A204.1 (cell line): ENCODE measurements at regions not wholly inside any gene's neighbourhood (a gene's known extent, or its start where the extent isn't known, plus 50 kb on each side); places are given as distances from the start of the nearest gene placed in this dataset.
"Not testable (repeated sequence)": the region's sequence is repeated elsewhere in the genome, so short reads cannot be mapped to it uniquely, and the experiment has no call there.

Source experiments
- FAIRE-seq: peaks from 2 replicates; lab custom pipeline; 2012; peaks lifted over from hg19 to GRCh38; lab: Jason Lieb, UNC

GRCh38 chr5:2378976-2379375 lies 372.5 kb downstream of the IRX2 start:
- no peak for FAIRE-seq

GRCh38 chr5:2378108-2378507 lies 373.4 kb downstream of the IRX2 start:
- FAIRE-seq, result no peak

DNA sequence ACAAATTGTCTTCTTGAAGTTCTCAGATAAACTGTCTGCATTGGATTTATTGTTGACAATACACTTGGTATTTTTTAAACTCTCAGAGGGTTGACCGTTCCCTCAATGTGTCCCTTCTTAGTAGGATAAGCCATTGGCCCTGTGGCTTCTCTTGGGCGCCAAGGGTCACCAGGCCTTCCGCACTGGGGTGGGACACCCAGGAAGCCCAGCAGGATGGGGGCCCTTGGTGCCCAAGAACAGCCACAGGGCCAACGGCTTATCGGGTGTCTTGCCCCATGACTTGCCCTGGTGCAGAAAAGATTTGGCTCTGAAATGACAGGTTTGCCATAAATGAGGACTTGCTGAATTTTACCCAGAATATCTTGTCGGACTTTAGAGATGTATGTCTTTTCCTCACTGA lies 375.0 kb downstream of the IRX2 start:
- no peak for FAIRE-seq

DNA sequence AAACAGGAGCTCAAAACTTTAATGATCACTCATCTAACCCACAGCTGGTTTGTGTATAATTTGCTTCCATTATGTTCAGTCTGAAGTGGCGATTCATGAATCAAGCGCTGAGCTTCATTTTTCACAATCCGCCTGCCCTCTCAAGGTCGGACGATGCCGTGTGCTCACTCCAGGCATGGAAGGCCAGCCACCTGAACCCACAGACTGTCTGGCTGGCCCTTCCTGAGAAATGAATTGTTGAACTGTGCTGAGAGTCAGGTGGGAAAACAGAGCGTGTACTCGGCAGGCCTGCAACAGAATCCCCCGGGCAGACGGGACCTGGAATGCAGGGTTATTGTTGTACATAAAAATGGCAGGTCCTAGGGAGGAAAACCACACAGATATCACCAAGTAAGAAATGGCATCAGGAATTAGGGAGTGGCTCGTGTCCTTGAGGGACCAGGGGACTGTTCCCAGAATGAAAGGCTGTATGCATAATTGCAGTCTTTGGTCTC lies 375.7 kb downstream of the IRX2 start:
- no peak for FAIRE-seq

DNA sequence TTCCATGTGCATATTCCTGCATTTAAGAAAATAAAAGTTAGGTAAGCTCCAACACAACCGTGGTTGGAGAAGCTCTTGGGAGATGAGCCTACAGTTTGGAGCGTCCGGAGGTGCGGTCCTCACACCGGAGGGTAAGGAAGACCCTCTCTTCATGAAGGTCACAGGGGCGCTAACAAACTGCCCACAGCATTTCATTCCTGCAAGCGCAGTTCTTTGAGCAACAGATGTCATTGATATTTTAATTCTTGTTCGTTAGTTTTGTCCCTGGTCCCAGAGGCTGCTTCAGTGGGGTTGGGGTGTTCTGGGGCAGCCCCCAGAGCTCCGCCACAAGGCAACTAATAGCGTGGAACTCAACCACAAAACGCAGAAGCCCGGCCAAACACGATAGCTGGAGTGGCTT lies 376.2 kb downstream of the IRX2 start:
- FAIRE-seq, result no peak

DNA sequence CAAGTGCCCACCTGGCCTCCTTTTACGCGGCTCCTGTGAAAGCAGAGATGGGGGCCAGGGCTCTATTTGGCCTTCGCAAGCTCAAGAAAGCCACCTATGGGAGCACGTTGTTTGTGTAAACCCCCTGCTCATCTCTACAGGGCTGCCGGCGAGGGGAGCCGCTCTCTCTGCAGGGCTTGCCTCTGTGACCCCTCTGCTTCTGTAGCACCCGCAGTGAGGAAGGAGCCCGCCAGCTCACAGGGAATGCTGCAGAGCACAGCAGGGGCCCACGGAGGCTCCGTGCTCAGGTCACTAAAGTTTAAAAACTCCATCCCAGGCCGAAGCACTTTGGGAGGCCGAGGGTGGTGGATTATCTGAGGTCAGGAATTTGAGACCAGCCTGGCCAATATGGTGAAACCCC lies 376.8 kb downstream of the IRX2 start:
- FAIRE-seq, result no peak

DNA sequence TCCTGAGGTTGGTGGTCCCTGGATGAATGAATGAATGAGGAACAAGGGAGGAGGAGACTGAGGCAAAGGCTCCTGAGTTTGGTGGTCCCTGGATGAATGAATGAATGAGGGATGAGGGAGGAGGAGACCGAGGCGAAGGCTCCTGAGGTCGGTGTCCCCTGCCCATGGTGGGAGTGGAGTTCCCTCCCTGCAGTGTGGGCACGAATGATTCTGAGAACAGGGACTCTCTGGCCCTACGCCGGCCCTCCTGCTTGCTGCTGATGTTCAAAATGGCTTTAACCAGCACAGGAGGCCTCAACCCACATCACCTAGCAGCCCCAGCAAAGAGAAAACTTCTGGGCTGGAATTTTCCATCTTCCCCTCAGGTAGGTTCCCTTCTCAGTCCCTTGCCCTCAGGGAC lies 377.8 kb downstream of the IRX2 start:
- FAIRE-seq, result no peak

- FAIRE-seq, result no peak
Measured at GRCh38 chr5:2371419-2371710, 380.1 kb downstream of the IRX2 start.

GRCh38 chr5:2370626-2371418 lies 380.7 kb downstream of the IRX2 start:
- FAIRE-seq, result no peak

DNA sequence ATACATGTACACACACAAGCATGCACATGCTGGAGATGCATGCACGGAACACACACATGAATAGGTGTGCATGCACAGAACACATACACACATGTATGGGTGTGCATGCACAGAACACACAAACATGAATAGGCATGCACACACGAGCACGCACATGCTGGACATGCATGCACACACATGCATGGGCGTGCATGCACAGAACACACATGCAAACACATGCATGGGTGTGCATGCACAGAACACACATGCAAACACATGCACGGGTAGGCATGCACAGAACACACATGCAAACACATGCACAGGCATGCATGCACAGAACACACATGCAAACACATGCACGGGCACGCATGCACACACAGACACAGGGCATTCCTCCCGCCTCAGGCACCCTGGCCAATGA lies 382.3 kb downstream of the IRX2 start:
- no peak for FAIRE-seq

DNA sequence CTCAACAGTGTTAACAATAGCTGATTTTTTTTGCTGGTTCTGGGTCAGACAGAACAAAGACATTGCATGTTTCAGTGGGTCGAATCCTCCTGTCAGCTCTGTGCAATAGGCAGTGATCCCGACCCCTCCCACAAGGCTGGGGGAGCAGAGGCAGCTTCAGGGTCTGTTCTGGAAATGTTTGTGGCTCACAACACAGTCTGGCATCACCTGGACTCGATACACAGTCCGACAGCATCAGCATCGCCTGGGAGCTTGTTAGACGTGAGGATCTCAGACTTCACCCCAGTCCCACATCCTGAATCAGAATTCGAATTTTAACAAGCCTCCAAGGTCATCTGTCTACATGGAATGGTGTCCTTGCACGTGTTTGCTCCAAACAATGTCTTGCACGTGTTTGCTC lies 384.7 kb downstream of the IRX2 start:
- no peak for FAIRE-seq

DNA sequence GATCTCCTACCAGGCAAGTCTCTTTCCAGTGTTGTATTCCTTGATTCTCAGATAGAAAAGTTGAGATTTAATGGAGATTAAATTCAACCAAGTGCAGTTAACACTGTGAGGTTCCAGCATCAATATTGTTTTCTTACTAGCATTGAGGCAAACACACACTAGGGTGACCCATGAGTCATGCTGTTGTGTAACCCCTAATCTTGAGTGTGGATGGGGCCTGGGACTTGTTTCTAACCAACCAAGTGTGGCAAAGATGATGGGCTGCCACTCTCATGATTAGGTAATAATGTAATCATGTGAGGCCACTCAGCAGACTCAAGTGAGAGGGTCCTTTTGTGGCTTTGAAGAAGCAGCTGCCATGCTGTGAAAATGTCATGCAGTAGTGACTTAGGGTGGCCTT lies 394.2 kb downstream of the IRX2 start:
- no peak for FAIRE-seq

- FAIRE-seq, result no peak
Measured at GRCh38 chr5:2355859-2356258, 395.6 kb downstream of the IRX2 start.

GRCh38 chr5:2353871-2354440 lies 397.5 kb downstream of the IRX2 start:
- FAIRE-seq, result no peak

- no peak for FAIRE-seq
Measured at GRCh38 chr5:2353211-2353610, 398.3 kb downstream of the IRX2 start.

DNA sequence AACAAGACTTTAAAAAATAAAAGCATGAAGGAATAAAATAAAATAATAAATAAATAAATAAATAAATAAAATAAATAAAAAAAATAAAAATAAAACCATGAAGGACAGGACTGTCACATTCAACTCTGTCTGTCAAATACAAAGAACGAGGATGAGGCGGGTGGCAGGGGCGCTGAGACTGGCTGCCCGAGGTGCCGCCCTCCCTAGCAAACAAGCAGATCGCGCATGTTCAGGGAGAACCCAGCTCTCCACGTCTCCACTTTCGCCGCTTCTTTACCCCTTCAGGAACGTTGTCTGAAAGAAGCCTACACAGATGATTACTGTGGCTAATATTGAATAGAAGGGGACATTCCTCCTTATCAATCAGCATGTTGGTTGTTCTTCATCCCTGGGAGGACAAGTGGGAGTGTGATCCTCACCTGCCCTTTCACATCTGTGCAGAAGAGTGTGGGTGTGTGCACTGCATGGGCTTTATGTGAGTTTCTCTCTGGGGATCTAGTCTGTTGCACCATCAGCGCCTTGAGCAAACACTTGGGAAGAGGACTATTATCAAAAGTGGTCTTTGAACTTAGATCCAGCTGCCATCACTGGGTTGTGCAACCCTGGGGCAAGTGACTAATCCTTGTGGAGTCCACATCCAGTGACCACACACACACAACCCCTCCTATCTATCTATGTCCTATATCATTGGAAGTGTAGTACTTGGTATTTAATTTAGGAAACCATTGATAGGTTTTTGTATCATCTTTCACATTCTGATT lies 399.2 kb downstream of the IRX2 start:
- FAIRE-seq, result no peak

DNA sequence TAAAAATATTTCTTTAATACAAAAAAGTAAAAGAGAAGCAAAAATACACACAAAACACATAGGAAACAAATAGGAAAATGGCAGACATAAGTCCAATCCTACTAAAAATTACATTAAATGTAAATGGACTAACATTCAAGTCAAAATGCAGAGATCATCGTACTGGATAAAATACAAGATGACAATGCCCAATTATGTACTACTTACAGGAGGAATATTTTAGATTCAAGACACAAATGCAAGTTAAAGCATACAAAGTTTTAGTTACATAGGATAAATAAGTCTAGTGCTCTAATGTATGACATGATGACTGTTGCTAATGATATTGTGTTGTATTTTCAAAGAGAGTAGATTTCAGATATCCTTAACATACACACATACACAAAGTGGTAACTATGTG lies 401.7 kb downstream of the IRX2 start:
- FAIRE-seq, result not testable (repeated sequence)

DNA sequence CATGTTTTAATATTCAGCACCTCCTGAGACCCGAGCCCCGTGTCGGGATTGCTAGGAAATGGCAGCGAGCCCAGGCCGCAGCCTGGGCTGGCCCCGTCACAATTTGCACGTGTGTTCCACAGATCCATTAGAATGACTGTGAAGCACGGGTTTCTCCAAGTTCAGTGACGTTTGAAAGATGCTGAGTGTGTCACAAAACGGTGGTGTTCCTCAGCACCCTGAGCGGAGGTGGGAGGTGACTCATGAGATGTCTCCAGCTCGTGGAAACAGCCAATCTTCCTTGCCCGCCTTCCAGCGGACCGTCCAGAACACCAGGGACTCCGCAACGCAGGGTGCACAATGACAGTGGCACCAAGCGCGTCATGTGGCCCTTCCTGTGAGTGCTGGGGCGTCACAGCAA lies 412.8 kb downstream of the IRX2 start:
- no peak for FAIRE-seq

DNA sequence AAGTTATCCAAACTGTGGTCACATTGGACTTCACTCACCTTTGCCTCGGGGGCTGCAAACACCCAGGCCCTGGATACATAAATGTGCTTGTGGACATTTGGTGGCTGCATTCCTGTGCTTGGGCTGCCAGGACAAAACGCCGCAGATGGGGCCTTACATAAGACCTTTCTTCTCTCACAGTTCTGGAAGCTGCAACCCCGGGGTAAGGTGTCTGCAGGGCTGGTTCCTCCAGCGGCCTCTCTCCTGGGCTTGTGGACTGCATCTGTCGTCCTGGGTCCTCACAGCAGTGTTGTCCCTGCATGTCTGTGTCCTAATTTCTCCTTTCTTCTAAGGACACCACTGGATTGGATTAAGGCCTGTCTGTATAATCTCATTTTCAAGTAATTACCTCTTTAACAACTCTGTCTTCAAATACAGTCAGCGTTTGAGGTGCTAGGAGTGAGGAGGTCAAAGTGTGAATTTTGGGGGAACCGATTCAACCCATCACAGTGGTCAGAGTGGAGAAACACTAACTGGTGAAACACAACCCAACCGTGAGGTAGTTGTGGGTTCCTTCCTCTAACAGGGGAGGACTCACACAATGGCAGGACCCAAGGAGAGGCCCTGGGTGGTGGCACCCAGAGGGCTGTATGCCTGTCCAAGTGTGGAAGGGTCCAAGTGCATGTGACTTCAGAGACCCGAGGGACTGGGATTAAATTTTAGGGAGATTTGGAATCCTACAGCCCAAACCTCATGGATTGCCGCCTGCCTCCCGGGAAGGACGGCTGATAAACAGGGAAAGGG lies 415.6 kb downstream of the IRX2 start:
- FAIRE-seq, result no peak

- no peak for FAIRE-seq
Measured at GRCh38 chr5:2335125-2335732, 416.2 kb downstream of the IRX2 start.

GRCh38 chr5:2334719-2335118 lies 416.8 kb downstream of the IRX2 start:
- FAIRE-seq, result no peak

- FAIRE-seq, result no peak
Measured at GRCh38 chr5:2333291-2333690, 418.2 kb downstream of the IRX2 start.
